Ureter (tissue), 1 donor: ENCODE measurements at regions not wholly inside any gene's neighbourhood (a gene's known extent, or its start where the extent isn't known, plus 50 kb on each side); places are given as distances from the start of the nearest gene placed in this dataset.
"Not testable (repeated sequence)": the region's sequence is repeated elsewhere in the genome, so short reads cannot be mapped to it uniquely, and the experiment has no call there.

Experiments used
- DNase-seq: peaks from one replicate; pipeline ENCODE4 v3.0.0-alpha.2; 2020; ENCODE audit warnings: low spot score
- donor health status: DM: yes; HTN: yes; CAD: no.

GRCh38 chr20:16864069-16864468, 115.9 kb downstream of the OTOR start:
- no peak for DNase-seq

DNA sequence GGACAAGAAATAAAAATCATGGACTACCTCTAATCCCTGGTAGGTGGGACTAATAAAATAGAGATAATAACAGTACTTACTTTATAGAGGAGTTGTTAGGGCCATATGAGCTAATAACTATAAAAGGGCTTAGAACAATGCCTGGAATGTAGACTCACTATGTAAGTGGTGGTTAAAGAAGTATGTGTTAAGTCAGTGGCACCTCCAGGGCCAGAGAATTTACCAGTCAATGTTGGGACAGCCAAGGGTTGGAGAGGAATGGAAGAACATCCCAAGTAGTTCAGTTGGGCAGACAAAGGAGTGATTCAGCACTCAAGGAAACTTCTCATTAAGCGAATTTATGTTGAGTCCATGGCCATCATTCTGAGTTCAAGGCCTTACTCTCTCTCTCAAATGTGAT, 116.8 kb downstream of the OTOR start:
- DNase-seq: no peak

DNA sequence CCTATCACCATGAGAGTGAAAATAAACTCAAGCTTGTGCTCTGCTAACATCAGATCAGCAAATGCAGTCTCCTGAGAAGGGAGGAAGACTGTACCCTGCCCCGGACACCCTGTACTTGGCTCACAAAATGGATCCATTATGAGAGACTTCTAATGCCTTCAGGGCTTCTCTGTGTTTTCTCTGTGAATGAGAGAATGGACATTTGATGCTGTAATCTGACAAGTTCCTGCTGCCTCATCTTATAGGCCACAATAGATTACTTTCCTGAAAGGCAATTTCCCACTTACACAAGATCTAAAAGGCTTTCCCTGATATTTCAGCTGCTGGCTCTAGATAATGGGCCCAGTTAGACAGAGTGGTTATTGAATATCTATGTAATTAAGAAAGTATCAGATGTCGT, 117.2 kb downstream of the OTOR start:
- DNase-seq: no peak

- DNase-seq: not testable (repeated sequence)
These were observed 125.0 kb downstream of the OTOR start for GRCh38 chr20:16873124-16873523.

GRCh38 chr20:16877053-16877554, 128.9 kb downstream of the OTOR start:
- no peak for DNase-seq

DNA sequence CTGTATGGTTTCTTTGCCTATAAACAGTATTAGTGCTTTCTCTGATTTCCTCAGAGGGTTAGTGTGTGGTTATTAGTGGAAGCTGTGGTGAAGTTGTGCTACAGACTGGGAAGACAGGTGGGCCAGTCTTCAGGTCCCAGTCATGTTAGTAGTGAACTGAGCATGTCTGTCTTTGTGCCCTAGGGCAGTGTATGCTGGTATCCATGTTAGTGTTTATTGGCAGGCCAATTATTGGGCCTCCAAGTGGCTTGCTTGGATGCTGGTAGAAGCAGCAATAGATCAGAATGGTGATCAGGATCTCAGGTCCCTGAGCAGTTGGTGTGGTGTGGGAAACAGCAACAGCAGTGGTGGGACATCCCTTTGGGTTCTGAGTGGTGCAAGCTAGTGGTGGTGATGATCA, 137.6 kb downstream of the OTOR start:
- DNase-seq: no peak

DNA sequence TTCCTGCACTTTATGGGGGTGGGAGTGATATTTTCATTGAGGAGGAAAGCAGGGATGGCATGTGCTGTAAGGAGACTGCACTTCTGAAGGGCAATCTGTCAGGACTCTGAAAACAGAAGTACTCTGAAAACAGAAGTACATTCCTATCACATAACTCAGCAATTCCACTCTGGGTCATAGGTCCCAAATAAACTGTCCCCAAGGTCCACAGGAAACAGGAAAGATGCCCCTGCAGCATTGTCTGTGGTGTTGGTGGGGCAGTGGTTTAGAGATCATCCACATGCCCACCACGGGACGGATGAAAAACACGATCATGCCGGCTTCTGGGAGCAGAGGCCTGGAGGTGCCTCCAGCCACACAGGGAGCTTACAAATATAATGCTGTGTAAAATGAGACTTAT, 150.3 kb downstream of the OTOR start:
- no peak for DNase-seq

GRCh38 chr20:16902662-16903061, 154.5 kb downstream of the OTOR start:
- no peak for DNase-seq

DNA sequence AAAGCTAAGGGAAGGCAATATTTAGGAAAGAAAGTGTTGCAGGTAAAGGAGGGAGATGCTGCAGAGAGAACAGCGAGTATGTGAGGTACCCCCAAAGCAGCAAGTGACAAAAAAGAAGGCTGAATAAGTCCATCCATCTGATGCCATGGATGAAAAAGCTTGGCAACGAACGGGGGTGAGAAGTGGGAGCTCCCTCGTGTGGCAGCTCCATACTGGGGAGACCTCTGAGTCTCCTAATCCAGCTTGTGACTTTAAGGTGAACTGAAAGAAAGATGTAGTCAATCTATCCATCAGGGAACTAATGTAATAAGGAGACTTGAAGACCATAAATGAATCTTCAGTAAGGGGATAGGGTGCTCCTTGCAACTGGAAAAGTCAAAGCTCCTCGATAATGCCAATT, 156.6 kb downstream of the OTOR start:
- DNase-seq: no peak

- no peak for DNase-seq
These were observed 166.1 kb downstream of the OTOR start for GRCh38 chr20:16914277-16914676.

- no peak for DNase-seq
These were observed 168.0 kb downstream of the OTOR start for GRCh38 chr20:16916165-16916564.

DNA sequence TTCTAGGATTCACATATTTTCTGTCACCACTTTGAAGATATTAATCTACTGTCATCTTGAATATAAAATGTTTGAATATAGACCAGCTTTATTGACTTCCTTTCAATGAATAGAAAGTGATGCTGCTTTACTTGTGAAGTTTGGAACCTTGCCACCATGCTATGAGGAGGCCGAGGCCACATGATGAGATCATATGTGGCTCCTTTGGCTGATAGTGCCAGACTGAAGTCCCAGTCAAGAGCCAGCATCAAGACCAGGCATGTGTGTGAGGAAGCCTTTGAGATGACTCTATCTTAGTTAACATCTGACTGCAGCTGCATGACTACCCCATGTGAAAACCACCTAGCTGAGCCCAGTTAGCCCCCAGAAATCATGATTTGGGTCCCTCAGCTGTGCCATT, 169.5 kb downstream of the OTOR start:
- no peak for DNase-seq

DNA sequence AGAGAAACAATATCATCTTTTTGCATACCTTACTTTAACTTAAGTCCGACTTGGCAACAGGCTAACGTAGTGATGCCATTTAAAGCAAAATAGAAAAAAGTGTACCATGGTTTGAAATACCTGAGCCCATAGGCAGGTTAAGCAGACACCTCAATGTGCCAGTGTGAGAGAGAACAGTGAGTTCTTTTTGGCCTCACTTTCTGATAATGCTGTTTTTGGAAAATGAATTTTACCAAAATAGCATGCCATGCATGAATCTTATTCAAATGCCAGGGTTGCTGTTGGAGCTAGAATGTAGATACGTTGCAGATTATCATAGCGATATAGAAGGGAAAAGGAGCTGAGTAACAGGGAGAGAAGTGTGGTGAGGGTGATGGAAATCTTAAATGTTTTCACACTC, 170.2 kb downstream of the OTOR start:
- DNase-seq: no peak

- no peak for DNase-seq
These were observed 171.7 kb downstream of the OTOR start for GRCh38 chr20:16919841-16920240.

DNA sequence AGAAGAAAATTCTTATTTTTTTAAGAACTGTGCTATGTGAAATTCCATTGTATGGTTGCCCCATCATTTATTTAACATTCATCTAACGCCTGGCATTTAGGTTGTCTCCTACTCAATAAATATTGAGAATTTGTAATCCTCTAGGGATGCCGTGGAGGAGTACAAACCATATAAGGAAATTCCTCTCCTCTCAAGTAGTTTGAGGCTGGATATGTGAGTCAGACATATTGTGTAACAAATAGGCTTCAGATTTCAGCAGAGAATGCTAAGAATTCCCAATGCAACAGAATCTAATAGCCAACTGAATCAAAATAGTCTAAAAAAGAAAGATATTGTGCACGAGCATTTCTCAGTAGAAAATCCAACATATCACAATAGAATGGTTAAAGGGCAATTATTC, 174.7 kb downstream of the OTOR start:
- no peak for DNase-seq

GRCh38 chr20:16926626-16927430, 178.7 kb downstream of the OTOR start:
- no peak for DNase-seq

GRCh38 chr20:16929756-16930155, 181.6 kb downstream of the OTOR start:
- no peak for DNase-seq

GRCh38 chr20:16930656-16931055, 182.5 kb downstream of the OTOR start:
- no peak for DNase-seq

DNA sequence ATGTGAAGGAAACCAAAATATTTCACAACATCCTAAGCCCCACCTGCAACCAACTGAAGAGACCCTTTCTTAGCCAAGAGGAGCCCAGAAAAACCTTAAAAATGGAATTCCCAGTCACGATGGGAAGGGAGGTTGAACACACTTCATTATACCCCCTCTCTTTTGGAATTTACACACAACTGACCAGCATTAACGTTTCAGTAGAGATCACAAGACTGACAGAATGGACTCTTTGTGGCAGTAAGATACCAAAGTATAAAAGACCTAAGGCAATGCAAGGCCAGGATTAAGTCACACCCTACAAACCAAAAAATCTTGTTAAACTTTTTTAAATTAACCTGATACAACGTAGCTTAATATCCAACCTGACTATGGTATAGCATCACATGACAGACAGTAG, 190.9 kb downstream of the OTOR start:
- DNase-seq: no peak

- no peak for DNase-seq
These were observed 192.5 kb downstream of the OTOR start for GRCh38 chr20:16940701-16941100.

- DNase-seq: no peak
These were observed 193.9 kb downstream of the OTOR start for GRCh38 chr20:16942051-16942450.

DNA sequence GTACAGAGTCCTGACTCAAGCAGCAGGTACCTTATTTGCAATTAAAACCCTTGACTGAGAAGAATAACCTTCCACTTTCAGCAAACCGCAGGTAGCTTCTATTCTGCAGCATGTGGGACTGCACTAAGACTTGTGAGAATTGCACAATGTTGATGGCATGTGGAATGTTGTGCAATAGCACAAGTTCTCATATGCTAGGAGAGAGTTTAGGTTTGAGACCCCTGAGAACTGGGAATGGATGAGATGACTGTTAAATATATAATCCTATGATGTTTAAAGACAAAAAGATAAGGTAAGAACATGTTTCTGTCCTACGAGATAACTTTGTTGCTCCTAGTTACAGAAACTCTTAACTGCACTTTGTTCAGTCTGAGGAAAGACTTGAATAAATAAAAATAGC, 194.6 kb downstream of the OTOR start:
- DNase-seq: no peak

- no peak for DNase-seq
These were observed 196.6 kb downstream of the OTOR start for GRCh38 chr20:16944745-16945144.

DNA sequence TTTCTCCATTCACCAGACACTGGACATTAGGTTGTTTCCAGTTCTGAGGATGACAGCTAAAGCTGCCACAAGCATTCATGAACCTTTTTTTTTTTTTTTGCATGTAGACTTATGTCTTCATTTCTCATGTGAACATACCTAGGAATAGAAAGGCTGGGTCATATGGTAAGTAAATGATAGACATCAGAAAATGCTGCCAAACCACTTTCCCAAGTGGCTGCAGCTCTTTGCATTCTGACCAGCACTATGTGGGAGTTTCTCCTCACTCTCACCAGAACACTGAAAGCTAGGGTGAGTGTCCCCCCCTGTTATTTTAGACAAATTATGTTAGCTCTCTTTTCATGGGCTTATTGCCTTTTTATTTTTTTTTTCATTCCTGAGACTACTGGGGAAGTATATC, 197.5 kb downstream of the OTOR start:
- DNase-seq: no peak
